Parathyroid adenoma (tissue), 2 donors: ENCODE measurements at regions not wholly inside any gene's neighbourhood (a gene's known extent, or its start where the extent isn't known, plus 50 kb on each side); places are given as distances from the start of the nearest gene placed in this dataset.

Source experiments
- H2AFZ ChIP-seq: fragments of 300-600 bp; sonication (generic); one replicate; pipeline ENCODE4 v1.7.0; 2017; ENCODE audit warnings: antibody characterized with exemption, mild to moderate bottlenecking
- H3K27ac ChIP-seq: fragments of 300-600 bp; sonication (generic); one replicate; pipeline ENCODE4 v1.7.0; 2017
- H3K27me3 ChIP-seq: fragments of 300-600 bp; sonication (generic); one replicate; pipeline ENCODE4 v1.7.0; 2017; ENCODE audit warnings: low read length; ENCODE audit not compliant: control insufficient read depth, insufficient read depth
- H3K36me3 ChIP-seq: fragments of 300-600 bp; sonication (generic); one replicate; pipeline ENCODE4 v1.7.0; 2017; ENCODE audit warnings: low read length; ENCODE audit not compliant: control insufficient read depth, insufficient read depth
- H3K4me1 ChIP-seq: fragments of 300-600 bp; sonication (generic); one replicate; pipeline ENCODE4 v1.7.0; 2017; ENCODE audit warnings: control low read depth
- H3K4me2 ChIP-seq: fragments of 300-600 bp; sonication (generic); one replicate; pipeline ENCODE4 v1.7.0; 2017; ENCODE audit warnings: low read length
- H3K4me3 ChIP-seq: fragments of 300-600 bp; sonication (generic); one replicate; pipeline ENCODE4 v1.7.0; 2017; ENCODE audit warnings: low read depth, low read length
- H3K79me2 ChIP-seq: fragments of 300-600 bp; sonication (generic); one replicate; pipeline ENCODE4 v1.7.0; 2017; ENCODE audit warnings: control low read depth
- H3K9ac ChIP-seq: fragments of 300-600 bp; sonication (generic); one replicate; pipeline ENCODE4 v1.7.0; 2017; ENCODE audit warnings: mild to moderate bottlenecking
- H3K9me3 ChIP-seq: fragments of 300-600 bp; sonication (generic); one replicate; pipeline ENCODE4 v1.7.0; 2017; ENCODE audit warnings: low read length; ENCODE audit not compliant: control insufficient read depth
- TF ChIP-seq, protein P1 (sequence below): fragments of 300-600 bp; sonication (generic); IDR thresholded peaks from one replicate; pipeline ENCODE4 v1.7.0; 2017; ENCODE audit warnings: antibody characterized with exemption, mild to moderate bottlenecking
- donor health status: primary hyperparathyroidism.

DNA sequence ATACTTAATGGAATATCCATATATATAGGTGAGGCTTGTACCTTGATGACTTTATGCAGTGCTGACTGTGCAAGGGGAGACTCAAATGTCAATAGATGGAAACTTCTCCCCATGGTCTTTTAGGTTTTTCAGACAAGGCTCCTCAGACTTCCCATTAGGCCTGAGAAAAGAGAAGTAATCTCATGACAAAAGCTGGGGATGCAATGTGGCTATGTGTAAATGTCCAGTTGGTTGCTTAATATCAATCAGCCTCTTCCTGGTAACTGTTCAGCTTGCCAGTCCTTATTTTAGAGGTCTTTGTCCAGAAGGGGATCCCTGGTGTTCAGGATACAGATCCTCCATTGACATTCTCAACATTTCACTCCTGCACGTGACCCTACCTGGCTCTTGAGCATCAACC lies 621.1 kb upstream of the CDH18 start:
- no peak overlapping the region for H3K4me3 ChIP-seq
- no peaks in the 10 kb centered on the region for H3K79me2 ChIP-seq
- H3K27me3 ChIP-seq, result no peaks in the 10 kb centered on the region
- no peak overlapping the region for H3K4me2 ChIP-seq
- no peaks in the 10 kb centered on the region for H3K9me3 ChIP-seq
- no peaks in the 10 kb centered on the region for H3K4me1 ChIP-seq
- no peak overlapping the region for H3K27ac ChIP-seq
- H3K9ac ChIP-seq, result no peak overlapping the region
- TF ChIP-seq, protein P1, sequence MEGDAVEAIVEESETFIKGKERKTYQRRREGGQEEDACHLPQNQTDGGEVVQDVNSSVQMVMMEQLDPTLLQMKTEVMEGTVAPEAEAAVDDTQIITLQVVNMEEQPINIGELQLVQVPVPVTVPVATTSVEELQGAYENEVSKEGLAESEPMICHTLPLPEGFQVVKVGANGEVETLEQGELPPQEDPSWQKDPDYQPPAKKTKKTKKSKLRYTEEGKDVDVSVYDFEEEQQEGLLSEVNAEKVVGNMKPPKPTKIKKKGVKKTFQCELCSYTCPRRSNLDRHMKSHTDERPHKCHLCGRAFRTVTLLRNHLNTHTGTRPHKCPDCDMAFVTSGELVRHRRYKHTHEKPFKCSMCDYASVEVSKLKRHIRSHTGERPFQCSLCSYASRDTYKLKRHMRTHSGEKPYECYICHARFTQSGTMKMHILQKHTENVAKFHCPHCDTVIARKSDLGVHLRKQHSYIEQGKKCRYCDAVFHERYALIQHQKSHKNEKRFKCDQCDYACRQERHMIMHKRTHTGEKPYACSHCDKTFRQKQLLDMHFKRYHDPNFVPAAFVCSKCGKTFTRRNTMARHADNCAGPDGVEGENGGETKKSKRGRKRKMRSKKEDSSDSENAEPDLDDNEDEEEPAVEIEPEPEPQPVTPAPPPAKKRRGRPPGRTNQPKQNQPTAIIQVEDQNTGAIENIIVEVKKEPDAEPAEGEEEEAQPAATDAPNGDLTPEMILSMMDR, result no peak
- no peaks in the 10 kb centered on the region for H3K36me3 ChIP-seq
- no peak overlapping the region for H2AFZ ChIP-seq

DNA sequence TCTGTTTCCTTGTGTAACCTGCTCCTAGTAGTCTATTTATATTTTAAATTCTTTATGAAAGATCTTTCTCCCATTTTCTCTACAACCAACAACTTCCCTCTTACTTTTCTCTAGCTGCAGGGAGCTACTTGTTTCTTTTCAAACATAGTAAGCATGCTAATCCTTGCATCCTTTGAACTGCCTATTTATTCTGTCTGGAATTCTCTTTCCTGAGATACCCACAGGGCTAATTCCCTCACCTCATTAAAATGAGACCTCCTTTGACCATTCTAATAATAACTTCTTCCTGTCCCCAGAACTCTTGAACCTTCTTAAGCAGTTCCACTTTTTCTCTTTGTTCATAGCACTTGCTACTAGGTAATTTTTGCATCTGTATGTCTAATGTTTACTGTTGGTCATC lies 620.6 kb upstream of the CDH18 start:
- Histone ChIP-seq H3K36me3 (no peaks in the 10 kb centered on the region), H3K4me3 (no peak overlapping the region), H3K4me2 (no peak overlapping the region), H3K9me3 (no peaks in the 10 kb centered on the region), H3K27me3 (no peaks in the 10 kb centered on the region), H3K4me1 (no peaks in the 10 kb centered on the region), H3K79me2 (no peaks in the 10 kb centered on the region), H3K9ac (no peak overlapping the region), H3K27ac (no peak overlapping the region), H2AFZ (no peak overlapping the region)
- TF ChIP-seq, protein P1, result no peak

DNA sequence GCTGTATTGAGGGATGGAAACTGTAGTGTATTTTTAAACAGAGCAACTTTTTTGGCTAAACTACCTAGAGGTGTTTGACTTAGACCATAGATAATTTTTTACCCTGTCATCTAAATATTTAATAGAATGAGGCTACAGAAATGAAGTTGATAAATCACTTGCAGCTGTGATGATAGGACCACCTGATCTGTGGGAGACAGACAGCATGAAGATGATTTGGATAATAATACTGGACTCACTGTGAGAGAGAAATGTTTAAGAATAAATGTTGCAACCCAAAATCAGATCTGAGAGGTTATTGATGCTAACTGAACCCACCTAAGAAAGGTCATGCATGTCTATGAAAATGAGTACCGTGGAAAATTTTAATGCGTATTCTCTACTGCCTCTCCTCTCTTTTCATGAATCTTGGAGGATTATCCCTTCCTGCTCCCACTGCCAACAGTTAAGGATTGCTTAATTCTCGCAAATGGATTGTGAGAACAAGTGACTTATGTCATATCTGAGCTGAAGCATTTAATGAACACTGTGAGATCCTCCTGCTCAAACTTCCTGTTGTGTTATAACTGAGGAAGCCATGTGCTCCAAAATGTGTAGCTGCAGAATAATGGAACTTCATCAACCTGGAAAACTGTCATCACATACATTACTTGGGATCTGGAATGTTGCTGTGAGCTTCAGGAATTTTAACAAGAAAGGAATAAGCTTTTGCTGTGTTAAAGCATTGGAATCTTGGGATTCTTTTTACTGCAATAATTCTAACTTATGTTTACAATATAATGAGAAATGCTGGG lies 617.9 kb upstream of the CDH18 start:
- no peaks in the 10 kb centered on the region for H3K27me3 ChIP-seq
- no peaks in the 10 kb centered on the region for H3K79me2 ChIP-seq
- no peak overlapping the region for H3K27ac ChIP-seq
- no peak overlapping the region for H3K4me2 ChIP-seq
- H3K4me3 ChIP-seq, result no peak overlapping the region
- H3K36me3 ChIP-seq, result no peaks in the 10 kb centered on the region
- no peaks in the 10 kb centered on the region for H3K9me3 ChIP-seq
- no peaks in the 10 kb centered on the region for H3K4me1 ChIP-seq
- no peak overlapping the region for H2AFZ ChIP-seq
- TF ChIP-seq, protein P1, result no peak
- H3K9ac ChIP-seq, result no peak overlapping the region

DNA sequence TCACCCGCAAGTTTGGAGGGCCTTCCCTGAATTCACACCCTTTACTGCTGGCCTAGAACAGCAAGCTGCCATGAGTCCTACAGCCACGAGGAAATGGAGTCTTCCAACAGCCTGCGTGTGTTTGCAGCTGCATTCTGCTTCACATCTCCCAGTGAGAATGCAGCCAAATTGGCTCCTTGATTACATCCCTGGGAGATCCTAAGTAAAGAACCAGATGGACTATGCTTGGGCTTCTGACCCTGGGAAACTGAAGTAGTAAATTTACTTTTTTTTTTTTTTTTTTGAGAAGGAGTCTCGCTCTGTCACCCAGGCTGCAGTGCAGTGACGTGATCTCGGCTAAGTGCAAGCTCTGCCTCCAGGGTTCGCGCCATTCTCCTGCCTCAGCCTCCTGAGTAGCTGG lies 617.0 kb upstream of the CDH18 start:
- no peak overlapping the region for H3K27ac ChIP-seq
- no peaks in the 10 kb centered on the region for H3K4me1 ChIP-seq
- no peaks in the 10 kb centered on the region for H3K9me3 ChIP-seq
- H3K36me3 ChIP-seq, result no peaks in the 10 kb centered on the region
- no peak overlapping the region for H3K4me3 ChIP-seq
- H3K9ac ChIP-seq, result no peak overlapping the region
- no peaks in the 10 kb centered on the region for H3K27me3 ChIP-seq
- H2AFZ ChIP-seq, result no peak overlapping the region
- no peaks in the 10 kb centered on the region for H3K79me2 ChIP-seq
- no peak overlapping the region for H3K4me2 ChIP-seq
- TF ChIP-seq, protein P1, result no peak

DNA sequence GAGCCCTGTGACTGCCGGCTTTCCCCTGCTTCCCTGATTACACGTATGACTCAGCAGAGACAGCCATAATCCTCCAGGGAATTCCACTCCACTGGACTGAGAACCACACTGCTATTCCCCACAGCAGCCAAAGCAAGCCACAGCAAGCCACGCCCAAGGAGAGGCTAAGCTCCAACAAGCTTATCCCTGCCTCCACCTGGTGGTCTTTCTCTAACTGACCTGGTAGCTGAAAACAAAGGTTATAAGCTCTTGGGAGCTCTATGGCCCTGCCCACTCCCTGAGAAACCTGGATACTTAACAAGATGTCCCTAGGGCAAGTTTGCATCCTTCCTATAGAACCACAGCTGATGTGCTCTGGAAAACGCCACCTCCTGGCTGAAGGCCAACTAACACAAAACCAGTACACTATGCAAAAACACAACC lies 613.7 kb upstream of the CDH18 start:
- Histone ChIP-seq H3K4me3 (no peak overlapping the region), H3K36me3 (no peaks in the 10 kb centered on the region), H3K27me3 (no peaks in the 10 kb centered on the region), H3K4me1 (no peaks in the 10 kb centered on the region), H3K9me3 (no peaks in the 10 kb centered on the region), H2AFZ (no peak overlapping the region), H3K4me2 (no peak overlapping the region), H3K79me2 (no peaks in the 10 kb centered on the region), H3K9ac (no peak overlapping the region), H3K27ac (no peak overlapping the region)
- TF ChIP-seq, protein P1, result no peak
